Left ventricle myocardium inferior (tissue), 1 donor: ENCODE measurements at regions not wholly inside any gene's neighbourhood (a gene's known extent, or its start where the extent isn't known, plus 50 kb on each side); places are given as distances from the start of the nearest gene placed in this dataset.
"Not testable (repeated sequence)": the region's sequence is repeated elsewhere in the genome, so short reads cannot be mapped to it uniquely, and the experiment has no call there.

ENCODE experiments used
- DNase-seq: peaks from one replicate; pipeline ENCODE4 v3.0.0-alpha.2; 2020
- H3K27ac ChIP-seq: fragments of 200-600 bp; replicated peaks from 2 replicates; pipeline ENCODE4 v1.8.0; 2021
- H3K27me3 ChIP-seq: fragments of 200-600 bp; 2 replicates; pipeline ENCODE4 v1.8.0; 2021; ENCODE audit warnings: low read depth
- H3K36me3 ChIP-seq: fragments of 200-600 bp; 2 replicates; pipeline ENCODE4 v1.8.0; 2021
- H3K4me1 ChIP-seq: fragments of 200-600 bp; 2 replicates; pipeline ENCODE4 v1.8.0; 2021
- H3K4me3 ChIP-seq: fragments of 200-600 bp; 2 replicates; pipeline ENCODE4 v1.8.0; 2021; ENCODE audit warnings: mild to moderate bottlenecking, moderate library complexity
- H3K9me3 ChIP-seq: fragments of 200-600 bp; replicated peaks from 2 replicates; pipeline ENCODE4 v1.8.0; 2021
- intact Hi-C: fragments of 100-400 bp; cut with micrococcal nuclease; formaldehyde crosslinking; loops from one replicate; pipeline ENCODE4 v1.11.0; 2022
- TF ChIP-seq, protein P1 (sequence below): fragments of 200-600 bp; IDR thresholded peaks from 2 replicates; pipeline ENCODE4 v1.8.0; 2021; ENCODE audit warnings: antibody characterized with exemption, mild to moderate bottlenecking, borderline replicate concordance
- donor health status: DM: no; HTN: yes; CAD: no; lungs with severe emphysema.

GRCh38 chrX:128436397-128437103, 384.3 kb upstream of the ACTRT1 start:
- TF ChIP-seq, protein P1, sequence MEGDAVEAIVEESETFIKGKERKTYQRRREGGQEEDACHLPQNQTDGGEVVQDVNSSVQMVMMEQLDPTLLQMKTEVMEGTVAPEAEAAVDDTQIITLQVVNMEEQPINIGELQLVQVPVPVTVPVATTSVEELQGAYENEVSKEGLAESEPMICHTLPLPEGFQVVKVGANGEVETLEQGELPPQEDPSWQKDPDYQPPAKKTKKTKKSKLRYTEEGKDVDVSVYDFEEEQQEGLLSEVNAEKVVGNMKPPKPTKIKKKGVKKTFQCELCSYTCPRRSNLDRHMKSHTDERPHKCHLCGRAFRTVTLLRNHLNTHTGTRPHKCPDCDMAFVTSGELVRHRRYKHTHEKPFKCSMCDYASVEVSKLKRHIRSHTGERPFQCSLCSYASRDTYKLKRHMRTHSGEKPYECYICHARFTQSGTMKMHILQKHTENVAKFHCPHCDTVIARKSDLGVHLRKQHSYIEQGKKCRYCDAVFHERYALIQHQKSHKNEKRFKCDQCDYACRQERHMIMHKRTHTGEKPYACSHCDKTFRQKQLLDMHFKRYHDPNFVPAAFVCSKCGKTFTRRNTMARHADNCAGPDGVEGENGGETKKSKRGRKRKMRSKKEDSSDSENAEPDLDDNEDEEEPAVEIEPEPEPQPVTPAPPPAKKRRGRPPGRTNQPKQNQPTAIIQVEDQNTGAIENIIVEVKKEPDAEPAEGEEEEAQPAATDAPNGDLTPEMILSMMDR, result no peak
- DNase-seq, result no peak
- Histone ChIP-seq H3K4me3 (no peak overlapping the region), H3K27ac (no peak overlapping the region), H3K9me3 (no peaks in the 10 kb centered on the region), H3K4me1 (no peaks in the 10 kb centered on the region), H3K36me3 (no peaks in the 10 kb centered on the region), H3K27me3 (no peaks in the 10 kb centered on the region)
- intact Hi-C loops, result no loop called here

DNA sequence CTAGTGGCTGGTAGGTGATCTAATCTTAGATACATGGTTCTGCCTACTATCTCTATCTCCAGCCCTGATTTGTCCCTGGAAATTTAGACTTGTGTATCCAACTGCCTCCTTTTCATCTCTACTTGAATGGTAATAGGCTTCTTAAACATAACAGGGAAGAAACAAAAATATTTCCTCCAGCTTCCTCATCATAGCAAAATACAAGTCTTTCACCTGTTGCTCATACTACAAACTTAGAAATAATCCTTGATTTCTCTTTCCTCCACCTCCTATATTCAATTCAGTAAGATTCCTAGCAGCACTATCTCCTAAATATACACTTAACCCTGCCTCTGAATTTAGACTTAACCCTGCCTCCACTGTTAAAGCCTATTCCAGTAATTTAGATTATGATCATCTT, 373.3 kb upstream of the ACTRT1 start:
- DNase-seq, result no peak
- Histone ChIP-seq H3K27ac (no peak overlapping the region), H3K27me3 (no peaks in the 10 kb centered on the region), H3K4me3 (no peak overlapping the region), H3K9me3 (no peaks in the 10 kb centered on the region), H3K36me3 (no peaks in the 10 kb centered on the region), H3K4me1 (no peaks in the 10 kb centered on the region)
- intact Hi-C loops, result no loop called here
- TF ChIP-seq, protein P1, result no peak

DNA sequence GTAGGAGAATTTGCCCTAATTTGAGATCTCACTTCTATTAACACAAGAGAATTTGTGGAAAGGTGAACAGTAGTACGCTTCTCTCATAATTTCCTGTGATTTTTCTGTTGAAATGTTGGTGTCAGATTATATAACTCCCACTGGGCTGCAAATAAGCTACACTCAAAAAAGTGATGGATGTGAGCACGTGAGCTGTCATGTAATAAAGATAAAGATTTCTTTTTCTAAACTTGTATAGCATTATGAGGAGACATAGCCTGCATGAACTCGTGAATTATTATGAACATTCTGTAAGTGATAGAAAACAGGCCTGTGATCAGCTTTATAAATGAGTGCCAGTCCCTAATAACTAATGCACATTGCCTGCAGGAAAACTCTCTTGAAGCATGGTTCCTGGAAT, 356.6 kb upstream of the ACTRT1 start:
- DNase-seq, result no peak
- TF ChIP-seq, protein P1, result no peak
- Histone ChIP-seq H3K27me3 (no peaks in the 10 kb centered on the region), H3K27ac (no peak overlapping the region), H3K4me3 (no peak overlapping the region), H3K36me3 (no peaks in the 10 kb centered on the region), H3K9me3 (peaks cover 6% of the 10 kb centered on the region), H3K4me1 (no peaks in the 10 kb centered on the region)
- intact Hi-C loops, result no loop called here

DNA sequence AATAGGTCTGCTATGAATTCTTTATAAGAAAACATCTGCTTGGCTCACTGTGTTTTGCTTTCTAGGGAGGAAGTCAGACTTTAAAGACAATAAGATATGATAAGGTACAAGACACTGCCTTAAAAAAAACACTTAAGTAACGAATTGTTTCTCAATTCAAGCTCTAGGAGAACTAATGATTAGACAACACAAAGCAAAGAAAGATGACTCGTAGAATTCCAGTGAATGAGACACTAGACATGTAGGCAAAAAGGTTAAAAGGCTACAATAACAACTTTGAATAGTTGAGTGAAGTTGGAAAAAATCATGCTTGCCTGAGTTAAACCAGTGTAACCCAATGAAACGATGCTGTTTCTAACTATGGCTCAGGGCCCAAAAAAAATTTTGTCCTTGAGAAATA, 344.4 kb upstream of the ACTRT1 start:
- intact Hi-C loops, result no loop called here
- no peaks in the 10 kb centered on the region for H3K4me1 ChIP-seq
- no peaks in the 10 kb centered on the region for H3K27me3 ChIP-seq
- H3K27ac ChIP-seq, result no peak overlapping the region
- no peak overlapping the region for H3K4me3 ChIP-seq
- TF ChIP-seq, protein P1, result no peak
- H3K36me3 ChIP-seq, result no peaks in the 10 kb centered on the region
- no peak for DNase-seq
- H3K9me3 ChIP-seq, result no peaks in the 10 kb centered on the region

- not testable (repeated sequence) for H3K9me3 ChIP-seq
Observed at GRCh38 chrX:128383846-128384245, 331.6 kb upstream of the ACTRT1 start.

GRCh38 chrX:128365492-128365891, 313.3 kb upstream of the ACTRT1 start:
- intact Hi-C loops, result no loop called here
- Histone ChIP-seq H3K9me3 (no peaks in the 10 kb centered on the region), H3K4me1 (no peaks in the 10 kb centered on the region), H3K27me3 (no peaks in the 10 kb centered on the region), H3K4me3 (no peak overlapping the region), H3K36me3 (no peaks in the 10 kb centered on the region), H3K27ac (no peak overlapping the region)
- DNase-seq, result no peak
- TF ChIP-seq, protein P1, result no peak

More at GRCh38 chrX:128383846-128384245, 331.6 kb upstream of the ACTRT1 start:
- H3K4me1 ChIP-seq, intact Hi-C loops, H3K4me3 ChIP-seq, H3K27ac ChIP-seq, H3K36me3 ChIP-seq, H3K27me3 ChIP-seq, DNase-seq: not testable (repeated sequence)
